ENCODE measurements at regions not wholly inside any gene's neighbourhood (a gene's known extent, or its start where the extent isn't known, plus 50 kb on each side); places are given as distances from the start of the nearest gene placed in this dataset.

GRCh38 chr2:196268538-196269338 is 97.4 kb upstream of the STK17B start:
- Histone ChIP-seq H3K4me2 (ENCODE audit: insufficient read depth, low read length) (peak overlapping the region; percentile 57), H3K4me1 (ENCODE audit: control insufficient read depth, extremely low read depth, insufficient read depth, low read length) (peaks cover 54% of the 10 kb centered on the region), H3K9me1 (replicated peaks; ENCODE audit: control insufficient read depth, extremely low read depth, insufficient read depth, low read length) (no peaks in the 10 kb centered on the region), H3K9me3 (replicated peaks; ENCODE audit: control insufficient read depth, insufficient read depth, low read length) (no peaks in the 10 kb centered on the region), H3K79me2 (ENCODE audit: control insufficient read depth, insufficient read depth, low read length) (peaks cover 24% of the 10 kb centered on the region), H3K27ac (ENCODE audit: insufficient read depth, low read depth, low read length) (peak overlapping the region; percentile 71), H3K27me3 (ENCODE audit: control insufficient read depth in 2 of 2, insufficient read depth in 2 of 2, low read length in 2 of 2) (no peaks in the 10 kb centered on the region), H3K9ac (replicated peaks; ENCODE audit: extremely low read depth, insufficient read depth, low read length) (peak overlapping the region; percentile 30), H3K36me3 (ENCODE audit: control insufficient read depth in 2 of 2, extremely low read depth in 1 of 2, insufficient read depth in 2 of 2, low read length in 2 of 2) (peaks cover 0 to 34% of the 10 kb centered on the region in 2 experiments), H4K20me1 (replicated peaks; ENCODE audit: control insufficient read depth, extremely low read depth, insufficient read depth, low read length) (no peaks in the 10 kb centered on the region), H2AFZ (ENCODE audit: low read depth, low read length) (no peak overlapping the region), H3K4me3 (replicated peaks in 1 of 3; ENCODE audit: insufficient read depth in 1 of 3, low read depth in 1 of 3, low read length in 3 of 3) (no peak overlapping the region)
- DNase-seq (ENCODE audit: low read depth, low spot score) (no peak), FAIRE-seq (no peak)
- TF ChIP-seq POLR2AphosphoS5 (IDR thresholded peaks at IDR 0.05; ENCODE audit: insufficient read depth, low read depth, low read length), result no peak
- dilution Hi-C loops (cut with MboI; ENCODE audit: extremely low pct_ligation_motif_present, low sequenced_read_pairs) (no loop called here), intact Hi-C loops (cut with micrococcal nuclease) (loop anchor here (1.0 to 2.0 kb wide), 2 partner anchors 8 to 98 kb away; partner anchors contain the start of gene STK17B)
- POLR2A ChIA-PET, result no interaction called here
- BruUV-seq (replicated peaks), result no TSS peak
- CTCF ChIA-PET, result interaction anchor here (1.6 to 2.4 kb wide), 3 partner anchors 8 to 190 kb away, joined by 5 to 10 read pairs (median 9); no protein-coding TSS in a partner anchor

GRCh38 chr2:196271795-196272194 is 100.4 kb upstream of the STK17B start:
- Histone ChIP-seq H3K4me1 (ENCODE audit: control insufficient read depth, extremely low read depth, insufficient read depth, low read length) (peaks cover 74% of the 10 kb centered on the region), H3K79me2 (ENCODE audit: control insufficient read depth, insufficient read depth, low read length) (peaks cover 44% of the 10 kb centered on the region), H3K9me3 (replicated peaks; ENCODE audit: control insufficient read depth, insufficient read depth, low read length) (no peaks in the 10 kb centered on the region), H3K36me3 (ENCODE audit: control insufficient read depth in 2 of 2, extremely low read depth in 1 of 2, insufficient read depth in 2 of 2, low read length in 2 of 2) (peaks cover 0 to 27% of the 10 kb centered on the region in 2 experiments), H4K20me1 (replicated peaks; ENCODE audit: control insufficient read depth, extremely low read depth, insufficient read depth, low read length) (no peaks in the 10 kb centered on the region), H3K9me1 (replicated peaks; ENCODE audit: control insufficient read depth, extremely low read depth, insufficient read depth, low read length) (no peaks in the 10 kb centered on the region), H3K4me3 (replicated peaks in 1 of 3; ENCODE audit: insufficient read depth in 1 of 3, low read depth in 1 of 3, low read length in 3 of 3) (no peak overlapping the region), H3K9ac (replicated peaks; ENCODE audit: extremely low read depth, insufficient read depth, low read length) (no peak overlapping the region), H3K4me2 (ENCODE audit: insufficient read depth, low read length) (no peak overlapping the region), H3K27me3 (ENCODE audit: control insufficient read depth in 2 of 2, insufficient read depth in 2 of 2, low read length in 2 of 2) (no peaks in the 10 kb centered on the region), H3K27ac (ENCODE audit: insufficient read depth, low read depth, low read length) (no peak overlapping the region), H2AFZ (ENCODE audit: low read depth, low read length) (no peak overlapping the region)
- intact Hi-C loops (cut with micrococcal nuclease) (no loop called here), dilution Hi-C loops (cut with MboI; ENCODE audit: extremely low pct_ligation_motif_present, low sequenced_read_pairs) (no loop called here)
- ChIA-PET CTCF (interaction anchor here (1.9 kb wide), 1 partner anchor 193 kb away, joined by 7 read pairs; no protein-coding TSS in a partner anchor), POLR2A (no interaction called here)
- TF ChIP-seq EZH2 (IDR thresholded peaks at IDR 0.05; ENCODE audit: borderline replicate concordance, low read depth, low read length, severe bottlenecking) (no peak), MAX (IDR thresholded peaks at IDR 0.05; ENCODE audit: insufficient read depth, insufficient read length) (no peak), MYC (IDR thresholded peaks at IDR 0.05; ENCODE audit: low read depth, low read length) (no peak), CTCF (IDR thresholded peaks at IDR 0.05; ENCODE audit: extremely low read depth in 1 of 2, insufficient read depth in 1 of 2, low read depth in 1 of 2, low read length in 2 of 2) (no peak), FOS (IDR thresholded peaks at IDR 0.05; ENCODE audit: borderline replicate concordance, insufficient read depth, low read length) (no peak), POLR2A (IDR thresholded peaks at IDR 0.05; ENCODE audit: low read depth, low read length) (no peak), JUN (IDR thresholded peaks at IDR 0.05; ENCODE audit: borderline replicate concordance, insufficient read depth, insufficient read length, low read depth) (no peak)
- DNase-seq (ENCODE audit: low read depth, low spot score), result no peak
- FAIRE-seq, result no peak
- no TSS peak for BruUV-seq (replicated peaks)

All from endothelial cell of umbilical vein (primary cell).